DND-41 (cell line): ENCODE measurements at regions not wholly inside any gene's neighbourhood (a gene's known extent, or its start where the extent isn't known, plus 50 kb on each side); places are given as distances from the start of the nearest gene placed in this dataset.
"Not testable (repeated sequence)": the region's sequence is repeated elsewhere in the genome, so short reads cannot be mapped to it uniquely, and the experiment has no call there.

ENCODE experiments used
- EZH2 ChIP-seq: IDR thresholded peaks from 3 replicates; pipeline ENCODE4 v1.6.1; 2012; ENCODE audit warnings: borderline replicate concordance, low read depth, mild to moderate bottlenecking, moderate library complexity, low read length, inconsistent platforms; ENCODE audit not compliant: severe bottlenecking
- TF ChIP-seq, protein P1 (sequence below): IDR thresholded peaks from 2 replicates; pipeline ENCODE4 v1.5.1; 2012; ENCODE audit warnings: borderline replicate concordance, low read length, moderate library complexity, mild to moderate bottlenecking; ENCODE audit not compliant: poor library complexity, severe bottlenecking; ENCODE audit errors: extremely low read depth

GRCh38 chr11:67889646-67890045 is 114.3 kb downstream of the UNC93B1 start:
- TF ChIP-seq, protein P1, sequence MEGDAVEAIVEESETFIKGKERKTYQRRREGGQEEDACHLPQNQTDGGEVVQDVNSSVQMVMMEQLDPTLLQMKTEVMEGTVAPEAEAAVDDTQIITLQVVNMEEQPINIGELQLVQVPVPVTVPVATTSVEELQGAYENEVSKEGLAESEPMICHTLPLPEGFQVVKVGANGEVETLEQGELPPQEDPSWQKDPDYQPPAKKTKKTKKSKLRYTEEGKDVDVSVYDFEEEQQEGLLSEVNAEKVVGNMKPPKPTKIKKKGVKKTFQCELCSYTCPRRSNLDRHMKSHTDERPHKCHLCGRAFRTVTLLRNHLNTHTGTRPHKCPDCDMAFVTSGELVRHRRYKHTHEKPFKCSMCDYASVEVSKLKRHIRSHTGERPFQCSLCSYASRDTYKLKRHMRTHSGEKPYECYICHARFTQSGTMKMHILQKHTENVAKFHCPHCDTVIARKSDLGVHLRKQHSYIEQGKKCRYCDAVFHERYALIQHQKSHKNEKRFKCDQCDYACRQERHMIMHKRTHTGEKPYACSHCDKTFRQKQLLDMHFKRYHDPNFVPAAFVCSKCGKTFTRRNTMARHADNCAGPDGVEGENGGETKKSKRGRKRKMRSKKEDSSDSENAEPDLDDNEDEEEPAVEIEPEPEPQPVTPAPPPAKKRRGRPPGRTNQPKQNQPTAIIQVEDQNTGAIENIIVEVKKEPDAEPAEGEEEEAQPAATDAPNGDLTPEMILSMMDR, result not testable (repeated sequence)
- not testable (repeated sequence) for TF ChIP-seq EZH2
